Esophagus squamous epithelium (tissue), 5 donors: ENCODE measurements at regions not wholly inside any gene's neighbourhood (a gene's known extent, or its start where the extent isn't known, plus 50 kb on each side); places are given as distances from the start of the nearest gene placed in this dataset.

Experiments used
- DNase-seq: peaks from one replicate; lab custom pipeline; 2025; lab: John Stamatoyannopoulos, UW
- H3K27ac ChIP-seq, 4 donors: fragments of 200-600 bp; sonication (generic); one replicate each; pipeline ENCODE4 v1.5.1; 2016 to 2019; ENCODE audit warnings: mild to moderate bottlenecking in 1 of 4
- H3K27me3 ChIP-seq, 4 donors: fragments of 200-600 bp; sonication (generic); 1 replicate in 3 of 4; 2 replicates in 1 of 4; pipeline versions ENCODE4 v1.5.1 to v1.6.0; 2017 to 2021; ENCODE audit warnings: antibody characterized with exemption in 1 of 4
- H3K36me3 ChIP-seq, 3 donors: fragments of 200-600 bp; sonication (generic); one replicate each; pipeline ENCODE4 v1.5.1; 2016 to 2019
- H3K4me1 ChIP-seq, 3 donors: fragments of 200-600 bp; sonication (generic); one replicate each; pipeline ENCODE4 v1.5.1; 2017 to 2019
- H3K4me3 ChIP-seq, 4 donors: fragments of 200-600 bp; sonication (generic); 1 replicate in 3 of 4; 2 replicates in 1 of 4; pipeline ENCODE4 v1.5.1; 2016 to 2019; ENCODE audit warnings: mild to moderate bottlenecking in 2 of 4, moderate library complexity in 1 of 4
- H3K9me3 ChIP-seq, 3 donors: fragments of 200-600 bp; sonication (generic); one replicate each; pipeline ENCODE4 v1.5.1; 2016 to 2019
- POLR2A ChIP-seq, 4 donors: fragments of 450-650 bp; IDR thresholded peaks; one replicate each; pipeline ENCODE4 v1.6.1; 2017; ENCODE audit warnings: antibody characterized with exemption in 4 of 4, mild to moderate bottlenecking in 4 of 4, moderate library complexity in 3 of 4
- WGBS, 2 donors: methylation state at CpG; one replicate each; pipeline ENCODE4 v1.1.5; 2018; 5-methylcytosine and 5-hydroxymethylcytosine counted together
- intact Hi-C: fragments of 100-400 bp; cut with DNase I; formaldehyde crosslinking; loops from one replicate; pipeline ENCODE4 v1.15.0; 2022
- TF ChIP-seq, protein P1 (sequence below), 6 experiments: fragments of 450-650 bp in 4 of 6; fragments of 200-600 bp in 2 of 6; sonication (generic) in 2 of 6; IDR thresholded peaks; one replicate each; pipeline ENCODE4 v1.5.1; 2016 to 2019; ENCODE audit warnings: antibody characterized with exemption in 6 of 6, mild to moderate bottlenecking in 4 of 6, moderate library complexity in 4 of 6
- donor health status: DM: yes; HTN: yes; CAD: no.

DNA sequence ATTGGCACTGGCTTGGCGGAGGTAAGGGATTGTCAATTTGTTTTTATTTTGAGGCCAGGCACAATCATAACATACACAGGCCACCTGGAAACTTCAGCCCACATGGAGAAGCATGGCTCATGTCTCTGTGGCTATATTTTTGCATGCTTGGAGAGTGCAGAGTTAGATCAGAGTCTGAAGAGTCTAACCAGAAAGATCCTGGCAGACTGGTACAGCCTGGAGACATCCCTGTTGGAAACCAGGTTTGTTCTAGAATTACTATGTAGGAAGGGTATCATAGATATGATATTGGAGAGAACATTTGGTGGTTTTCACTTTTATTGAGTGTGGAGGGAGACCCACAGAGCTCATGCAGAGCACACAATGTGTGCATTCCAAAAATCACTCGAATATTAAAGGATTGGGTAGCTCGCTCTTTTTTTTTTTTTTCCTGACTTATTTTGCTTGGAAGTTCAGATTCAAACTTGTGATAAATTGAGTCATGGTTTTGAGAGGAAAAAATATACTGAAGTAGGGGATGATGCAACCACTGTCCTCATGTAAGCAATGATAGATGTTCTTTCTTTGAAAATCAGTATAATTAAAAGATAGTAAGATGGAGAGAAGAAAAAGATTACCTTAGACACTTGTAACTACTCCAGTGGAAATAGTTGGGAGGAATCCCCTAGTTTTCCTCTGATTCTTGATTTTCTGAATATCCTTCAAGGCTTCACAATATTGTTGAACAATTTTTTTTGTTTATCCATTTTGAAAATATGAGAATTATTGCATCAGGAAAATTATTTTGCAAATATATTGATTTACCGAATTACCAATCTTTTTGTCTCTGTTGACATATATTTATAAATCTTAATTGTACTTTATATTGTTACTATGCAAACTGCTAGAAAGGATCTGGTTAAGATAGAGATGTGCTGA is 185.7 kb upstream of the ZEB2 start:
- intact Hi-C loops: no loop called here
- H3K4me1 ChIP-seq: peaks cover 0 to 5% (median 0%) of the 10 kb centered on the region in 3 donors
- DNase-seq: no peak
- 82 to 85% methylated on average over 4 of the region's 4 CpGs for WGBS, 2 donors
- H3K4me3 ChIP-seq: no peak overlapping the region
- H3K9me3 ChIP-seq: no peaks in the 10 kb centered on the region
- H3K36me3 ChIP-seq: no peaks in the 10 kb centered on the region
- no peak overlapping the region for H3K27ac ChIP-seq
- H3K27me3 ChIP-seq: no peaks in the 10 kb centered on the region
- TF ChIP-seq POLR2A (IDR thresholded peaks at IDR 0.05): no peak
- TF ChIP-seq, protein P1, sequence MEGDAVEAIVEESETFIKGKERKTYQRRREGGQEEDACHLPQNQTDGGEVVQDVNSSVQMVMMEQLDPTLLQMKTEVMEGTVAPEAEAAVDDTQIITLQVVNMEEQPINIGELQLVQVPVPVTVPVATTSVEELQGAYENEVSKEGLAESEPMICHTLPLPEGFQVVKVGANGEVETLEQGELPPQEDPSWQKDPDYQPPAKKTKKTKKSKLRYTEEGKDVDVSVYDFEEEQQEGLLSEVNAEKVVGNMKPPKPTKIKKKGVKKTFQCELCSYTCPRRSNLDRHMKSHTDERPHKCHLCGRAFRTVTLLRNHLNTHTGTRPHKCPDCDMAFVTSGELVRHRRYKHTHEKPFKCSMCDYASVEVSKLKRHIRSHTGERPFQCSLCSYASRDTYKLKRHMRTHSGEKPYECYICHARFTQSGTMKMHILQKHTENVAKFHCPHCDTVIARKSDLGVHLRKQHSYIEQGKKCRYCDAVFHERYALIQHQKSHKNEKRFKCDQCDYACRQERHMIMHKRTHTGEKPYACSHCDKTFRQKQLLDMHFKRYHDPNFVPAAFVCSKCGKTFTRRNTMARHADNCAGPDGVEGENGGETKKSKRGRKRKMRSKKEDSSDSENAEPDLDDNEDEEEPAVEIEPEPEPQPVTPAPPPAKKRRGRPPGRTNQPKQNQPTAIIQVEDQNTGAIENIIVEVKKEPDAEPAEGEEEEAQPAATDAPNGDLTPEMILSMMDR (IDR thresholded peaks at IDR 0.05): no peak

DNA sequence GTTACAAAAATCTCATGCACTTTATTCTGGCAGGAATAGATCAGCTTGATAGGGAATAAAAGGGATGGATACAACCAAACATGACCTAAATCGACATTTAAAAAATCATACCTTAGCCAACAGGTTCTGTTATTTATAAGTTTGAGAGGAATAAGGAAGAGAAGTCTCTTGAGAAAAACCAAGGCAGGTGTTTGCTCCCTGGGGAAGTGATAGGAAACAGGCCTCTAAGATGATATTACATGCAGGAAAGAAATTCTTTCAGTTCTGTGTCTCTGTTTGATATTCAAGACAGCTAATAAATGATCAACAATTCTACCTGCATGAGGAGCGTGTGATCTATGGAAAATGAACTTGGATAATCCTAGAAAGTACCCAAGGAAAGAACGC is 184.8 kb upstream of the ZEB2 start:
- no peak overlapping the region for H3K4me3 ChIP-seq
- H3K9me3 ChIP-seq: no peaks in the 10 kb centered on the region
- H3K27me3 ChIP-seq: no peaks in the 10 kb centered on the region
- WGBS, 2 donors: 78 to 82% methylated on average over 3 of the region's 3 CpGs
- no peak for TF ChIP-seq POLR2A (IDR thresholded peaks at IDR 0.05)
- TF ChIP-seq, protein P1 (IDR thresholded peaks at IDR 0.05): no peak
- intact Hi-C loops: no loop called here
- peaks cover 0 to 5% (median 0%) of the 10 kb centered on the region in 3 donors for H3K4me1 ChIP-seq
- H3K27ac ChIP-seq: no peak overlapping the region
- DNase-seq: no peak
- no peaks in the 10 kb centered on the region for H3K36me3 ChIP-seq

DNA sequence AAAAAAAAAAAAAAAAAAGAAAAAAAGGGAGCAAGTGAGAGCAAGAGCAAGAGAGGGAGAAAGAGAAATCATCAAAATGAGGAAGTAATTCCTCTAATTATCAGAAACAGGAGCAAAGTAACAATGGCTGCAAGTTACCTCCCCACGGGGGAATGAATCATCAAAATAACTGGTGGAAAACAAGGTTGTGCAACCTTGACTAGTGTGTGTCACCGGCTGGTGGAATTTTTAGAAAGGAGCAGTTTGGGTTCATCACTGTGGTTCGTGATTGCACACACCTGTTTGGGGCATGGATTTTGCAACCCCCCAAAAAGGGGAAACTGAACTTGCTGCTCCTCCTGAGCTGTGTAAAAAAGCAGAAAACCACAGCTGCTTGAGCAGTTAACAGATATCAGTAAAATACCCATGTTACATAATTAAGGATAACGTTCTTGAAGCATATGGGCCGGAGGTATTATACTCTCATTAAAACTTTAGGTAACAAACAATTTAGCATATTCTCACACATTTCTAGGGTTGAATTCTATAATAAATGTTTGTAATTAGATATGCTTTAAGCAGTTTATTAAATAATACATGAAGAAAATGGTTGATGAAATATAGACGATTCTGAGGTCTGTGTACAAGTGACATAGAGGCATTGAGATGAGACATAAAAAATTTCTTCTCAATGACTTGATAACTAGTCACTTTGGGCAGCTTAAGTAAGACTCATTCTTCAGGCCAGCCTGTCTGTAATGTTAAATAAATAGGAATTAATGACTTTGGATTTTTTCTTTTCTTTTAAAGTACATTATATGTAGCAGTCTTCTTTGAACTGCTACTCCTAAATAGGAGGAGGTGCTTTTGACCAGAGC is 184.2 kb upstream of the ZEB2 start:
- TF ChIP-seq, protein P1 (IDR thresholded peaks at IDR 0.05): no peak
- no peak for TF ChIP-seq POLR2A (IDR thresholded peaks at IDR 0.05)
- Histone ChIP-seq H3K9me3 (no peaks in the 10 kb centered on the region), H3K4me3 (no peak overlapping the region), H3K27ac (no peak overlapping the region), H3K4me1 (peaks cover 0 to 5% (median 0%) of the 10 kb centered on the region in 3 donors), H3K36me3 (no peaks in the 10 kb centered on the region), H3K27me3 (no peaks in the 10 kb centered on the region)
- intact Hi-C loops: no loop called here
- no peak for DNase-seq
- WGBS, 2 donors: 28 to 45% methylated on average over 6 of the region's 6 CpGs

DNA sequence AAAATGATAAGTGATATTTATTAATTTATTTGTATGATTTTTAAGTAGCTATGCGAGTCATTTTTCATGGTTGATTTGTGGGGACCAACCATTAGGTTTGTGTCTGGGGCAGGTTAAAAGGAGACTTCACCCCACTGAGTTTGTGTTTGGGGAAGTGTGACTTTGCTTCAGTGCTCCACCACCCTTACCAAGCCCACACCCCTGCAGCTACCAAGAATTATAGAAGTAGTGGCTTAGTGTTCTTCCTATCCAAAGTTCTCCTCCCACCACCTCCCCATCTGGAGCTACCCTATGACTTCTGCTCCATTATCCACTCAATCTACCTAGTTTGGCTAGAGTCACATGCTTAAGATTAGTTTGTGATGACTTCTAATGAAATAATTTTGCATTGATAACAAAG is 182.1 kb upstream of the ZEB2 start:
- intact Hi-C loops: no loop called here
- H3K36me3 ChIP-seq: no peaks in the 10 kb centered on the region
- 86 to 88% methylated on average over 1 of the region's 1 CpG for WGBS, 2 donors
- no peak for DNase-seq
- H3K27ac ChIP-seq: peak overlapping the region in 1 of 4 donors; percentile 44
- no peak for TF ChIP-seq POLR2A (IDR thresholded peaks at IDR 0.05)
- TF ChIP-seq, protein P1 (IDR thresholded peaks at IDR 0.05): no peak
- no peaks in the 10 kb centered on the region for H3K27me3 ChIP-seq
- peaks cover 0 to 5% (median 0%) of the 10 kb centered on the region in 3 donors for H3K4me1 ChIP-seq
- H3K4me3 ChIP-seq: no peak overlapping the region
- H3K9me3 ChIP-seq: no peaks in the 10 kb centered on the region
